ENCODE measurements at regions not wholly inside any gene's neighbourhood (a gene's known extent, or its start where the extent isn't known, plus 50 kb on each side); places are given as distances from the start of the nearest gene placed in this dataset.
"Not testable (repeated sequence)": the region's sequence is repeated elsewhere in the genome, so short reads cannot be mapped to it uniquely, and the experiment has no call there.

GRCh38 chr9:64130325-64130724 is 1154.7 kb downstream of the FOXD4L5 start:
- WGBS, 2 donors: 21 to 30% methylated on average over 4 of the region's 4 CpGs
- H3K27ac ChIP-seq; H3K36me3 ChIP-seq; H3K27me3 ChIP-seq; ATAC-seq; H3K4me3 ChIP-seq; intact Hi-C loops (cut with DNase I); H3K9me3 ChIP-seq; DNase-seq; H3K4me1 ChIP-seq: not testable (repeated sequence)

DNA sequence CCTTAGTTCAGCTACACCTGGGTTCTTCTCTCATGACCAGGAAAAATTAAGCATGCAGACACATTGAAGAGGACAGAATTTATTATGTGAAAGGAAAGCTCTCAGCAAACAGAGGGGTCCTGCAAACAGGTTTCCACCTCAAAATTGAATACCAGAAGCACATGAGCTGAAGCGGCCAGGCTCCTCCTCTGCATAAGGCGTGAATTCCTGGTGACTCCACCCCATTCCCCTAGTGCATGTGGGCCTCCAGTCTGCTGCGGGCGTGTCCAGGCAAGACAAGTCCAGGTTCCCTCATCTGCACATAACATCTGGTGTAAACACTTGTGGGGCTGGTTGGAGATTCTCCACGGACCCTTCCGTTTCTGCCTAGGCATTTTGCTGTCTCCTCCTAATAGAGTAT is 1156.4 kb downstream of the FOXD4L5 start:
- Histone ChIP-seq H3K9me3 (no peaks in the 10 kb centered on the region), H3K27ac (no peak overlapping the region), H3K36me3 (no peaks in the 10 kb centered on the region), H3K27me3 (no peaks in the 10 kb centered on the region), H3K4me3 (no peak overlapping the region), H3K4me1 (no peaks in the 10 kb centered on the region)
- intact Hi-C loops (cut with DNase I): no loop called here
- 77 to 82% methylated on average over 6 of the region's 6 CpGs for WGBS, 2 donors
- no peak for ATAC-seq
- DNase-seq: no peak
- TF ChIP-seq CTCF (IDR thresholded peaks at IDR 0.05): no peak

- DNase-seq; H3K4me1 ChIP-seq; H3K9me3 ChIP-seq; ATAC-seq; H3K36me3 ChIP-seq; H3K27me3 ChIP-seq; H3K27ac ChIP-seq; H3K4me3 ChIP-seq; intact Hi-C loops (cut with DNase I): not testable (repeated sequence)
These were observed 1163.4 kb downstream of the FOXD4L5 start for GRCh38 chr9:64121602-64122001.

- H3K27ac ChIP-seq; H3K4me1 ChIP-seq; intact Hi-C loops (cut with DNase I); H3K9me3 ChIP-seq; DNase-seq; H3K4me3 ChIP-seq; ATAC-seq; H3K27me3 ChIP-seq; H3K36me3 ChIP-seq: not testable (repeated sequence)
- 82 to 83% methylated on average over 5 of the region's 5 CpGs for WGBS, 2 donors
These were observed 1167.7 kb downstream of the FOXD4L5 start for GRCh38 chr9:64117329-64117728.

DNA sequence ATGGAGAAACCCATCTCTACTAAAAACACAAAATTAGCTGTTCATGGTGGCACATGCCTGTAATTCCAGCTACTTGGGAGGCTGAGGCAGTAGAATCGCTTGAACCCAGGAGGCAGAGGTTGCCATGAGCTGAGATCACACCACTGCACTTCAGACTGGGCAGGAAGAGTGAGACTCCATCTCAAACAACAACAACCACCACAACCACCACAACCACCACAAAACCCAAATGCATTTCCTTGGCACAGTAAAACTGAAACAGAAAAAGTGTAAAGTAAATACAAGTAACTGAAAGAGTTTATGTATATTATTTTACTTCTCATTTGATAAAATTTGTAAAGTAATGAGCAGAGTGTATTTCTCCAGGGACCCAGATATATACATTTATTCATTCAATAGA is 1177.1 kb downstream of the FOXD4L5 start:
- H3K27ac ChIP-seq; DNase-seq; H3K4me1 ChIP-seq; H3K9me3 ChIP-seq; ATAC-seq; intact Hi-C loops (cut with DNase I); H3K36me3 ChIP-seq; H3K4me3 ChIP-seq; H3K27me3 ChIP-seq: not testable (repeated sequence)
- 35 to 47% methylated on average over 1 of the region's 1 CpG for WGBS, 2 donors

DNA sequence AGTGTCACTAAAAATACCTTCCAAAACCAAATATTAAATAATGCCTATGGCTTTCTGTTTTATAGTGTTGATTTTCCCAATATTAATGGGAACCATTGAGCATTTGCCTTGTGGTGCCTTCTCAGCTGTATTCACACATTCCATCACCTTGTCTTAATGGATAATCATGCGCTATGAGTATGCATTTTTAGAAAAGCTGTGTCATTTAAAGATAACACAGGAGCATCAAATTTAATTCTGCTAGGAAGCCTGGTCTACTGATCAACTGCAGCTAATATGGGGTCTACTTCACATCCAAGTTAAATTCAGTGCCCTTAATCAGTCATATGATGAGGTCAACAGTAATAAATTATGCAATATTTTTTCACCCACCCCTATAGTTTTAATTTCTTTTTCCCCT is 1177.8 kb downstream of the FOXD4L5 start:
- H3K4me1 ChIP-seq; H3K36me3 ChIP-seq; H3K4me3 ChIP-seq; DNase-seq; H3K27ac ChIP-seq; H3K27me3 ChIP-seq; H3K9me3 ChIP-seq; intact Hi-C loops (cut with DNase I); ATAC-seq: not testable (repeated sequence)
- WGBS, 2 donors: 70 to 86% methylated on average over 1 of the region's 1 CpG

GRCh38 chr9:64105193-64105592 is 1179.8 kb downstream of the FOXD4L5 start:
- H3K4me1 ChIP-seq; H3K4me3 ChIP-seq; H3K36me3 ChIP-seq; H3K27ac ChIP-seq; intact Hi-C loops (cut with DNase I); H3K9me3 ChIP-seq; DNase-seq; H3K27me3 ChIP-seq; ATAC-seq: not testable (repeated sequence)
- 49% methylated on average over 1 of the region's 1 CpG for WGBS, 2 donors

GRCh38 chr9:64101504-64101903 is 1183.5 kb downstream of the FOXD4L5 start:
- ATAC-seq; H3K4me3 ChIP-seq; H3K27me3 ChIP-seq; H3K4me1 ChIP-seq; H3K36me3 ChIP-seq; DNase-seq; H3K27ac ChIP-seq; H3K9me3 ChIP-seq; intact Hi-C loops (cut with DNase I): not testable (repeated sequence)
- 72 to 75% methylated on average over 3 of the region's 3 CpGs for WGBS, 2 donors

- H3K4me1 ChIP-seq; intact Hi-C loops (cut with DNase I); H3K4me3 ChIP-seq; H3K27ac ChIP-seq; H3K36me3 ChIP-seq; H3K9me3 ChIP-seq; ATAC-seq; H3K27me3 ChIP-seq; DNase-seq: not testable (repeated sequence)
- WGBS, 2 donors: 88 to 89% methylated on average over 36 of the region's 36 CpGs
These were observed 1184.3 kb downstream of the FOXD4L5 start for GRCh38 chr9:64100571-64101155.

DNA sequence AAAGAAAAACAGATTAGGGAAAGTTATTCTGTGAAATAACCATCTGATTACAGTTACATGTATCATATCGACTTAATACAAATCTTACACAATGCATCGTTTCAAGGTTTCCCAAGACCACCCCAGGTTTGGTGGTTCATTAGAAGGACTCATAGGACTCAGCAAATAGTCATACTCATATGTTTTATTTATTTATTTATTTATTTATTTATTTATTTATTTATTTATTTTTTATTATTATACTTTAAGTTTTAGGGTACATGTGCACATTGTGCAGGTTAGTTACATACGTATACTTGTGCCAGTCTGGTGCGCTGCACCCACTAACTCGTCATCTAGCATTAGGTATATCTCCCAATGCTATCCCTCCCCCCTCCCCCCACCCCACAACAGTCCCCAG is 1199.0 kb downstream of the FOXD4L5 start:
- H3K36me3 ChIP-seq; DNase-seq; ATAC-seq; H3K4me3 ChIP-seq; intact Hi-C loops (cut with DNase I); H3K9me3 ChIP-seq; H3K27me3 ChIP-seq; H3K27ac ChIP-seq; H3K4me1 ChIP-seq: not testable (repeated sequence)
- 73 to 78% methylated on average over 5 of the region's 5 CpGs for WGBS, 2 donors
